ENCODE measurements at regions not wholly inside any gene's neighbourhood (a gene's known extent, or its start where the extent isn't known, plus 50 kb on each side); places are given as distances from the start of the nearest gene placed in this dataset.

GRCh38 chr6:104633125-104633524 lies 226.6 kb downstream of the HACE1 start (continued):
- TF ChIP-seq, protein P1, sequence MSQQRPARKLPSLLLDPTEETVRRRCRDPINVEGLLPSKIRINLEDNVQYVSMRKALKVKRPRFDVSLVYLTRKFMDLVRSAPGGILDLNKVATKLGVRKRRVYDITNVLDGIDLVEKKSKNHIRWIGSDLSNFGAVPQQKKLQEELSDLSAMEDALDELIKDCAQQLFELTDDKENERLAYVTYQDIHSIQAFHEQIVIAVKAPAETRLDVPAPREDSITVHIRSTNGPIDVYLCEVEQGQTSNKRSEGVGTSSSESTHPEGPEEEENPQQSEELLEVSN (IDR thresholded peaks at IDR 0.05), result no peak
- TF ChIP-seq PHF8 (conservative IDR thresholded peaks at IDR 0.05; ENCODE audit: low read depth, low read length) (no peak), YY1 (IDR thresholded peaks at IDR 0.05; ENCODE audit: low read depth, low read length) (no peak), TAF1 (IDR thresholded peaks at IDR 0.05; ENCODE audit: low read depth, low read length) (no peak)

Data from H1 (cell line).